HEK293 (cell line): ENCODE measurements at regions not wholly inside any gene's neighbourhood (a gene's known extent, or its start where the extent isn't known, plus 50 kb on each side); places are given as distances from the start of the nearest gene placed in this dataset.

ENCODE experiments used
- CTCF ChIA-PET: fragments of 350-600 bp; formaldehyde crosslinking; extraction: SDS; loops from one replicate; lab custom pipeline; 2021; ENCODE audit warnings: antibody characterized with exemption; lab: Yijun Ruan, JAX
- POLR2A ChIA-PET: fragments of 300-600 bp; formaldehyde crosslinking; extraction: SDS; loops from one replicate; lab custom pipeline; 2020; ENCODE audit warnings: antibody characterized with exemption, inconsistent platforms; lab: Yijun Ruan, JAX
- H3K27ac ChIP-seq: fragments of 200-500 bp; sonication (Bioruptor generic); 2 replicates; pipeline ENCODE4 v1.5.1; 2014; ENCODE audit warnings: low read depth, low read length, control low read depth, inconsistent platforms; ENCODE audit errors: extremely low read depth
- H3K36me3 ChIP-seq, 2 experiments: fragments of 200-500 bp in 1 of 2; sonication (Bioruptor generic) in 1 of 2; 1 replicate in 1 of 2; 2 replicates in 1 of 2; pipeline ENCODE4 v1.5.1; 2014 to 2017; ENCODE audit warnings: inconsistent platforms in 2 of 2, low read length in 2 of 2; ENCODE audit not compliant: control insufficient read depth in 2 of 2, insufficient read depth in 1 of 2
- H3K4me1 ChIP-seq: fragments of 200-500 bp; sonication (Bioruptor generic); 2 replicates; pipeline ENCODE4 v1.5.1; 2014; ENCODE audit warnings: mild to moderate bottlenecking, low read length, inconsistent platforms; ENCODE audit not compliant: control insufficient read depth, insufficient read depth
- H3K4me3 ChIP-seq: 2 replicates; pipeline ENCODE4 v1.5.1; 2011; ENCODE audit warnings: low read depth, mild to moderate bottlenecking, control low read depth, low read length, moderate library complexity
- H3K9me3 ChIP-seq: fragments of 200-500 bp; sonication (Bioruptor generic); 2 replicates; pipeline ENCODE4 v1.5.1; 2014; ENCODE audit warnings: low read depth, low read length, inconsistent platforms; ENCODE audit not compliant: control insufficient read depth, insufficient read depth
- GLI2 ChIP-seq: fragments of 450-650 bp; formaldehyde crosslinking; IDR thresholded peaks from 2 replicates; pipeline ENCODE4; 2017; ENCODE audit warnings: missing biosample characterization, missing genetic modification characterization, low read depth, borderline replicate concordance
- HOXC10 ChIP-seq: sonication (generic); formaldehyde crosslinking; IDR thresholded peaks from 2 replicates; pipeline ENCODE4 v1.8.1; 2023; ENCODE audit warnings: mild to moderate bottlenecking, missing genetic modification reagents
- ZNF112 ChIP-seq: fragments of 450-650 bp; formaldehyde crosslinking; IDR thresholded peaks from 2 replicates; pipeline ENCODE4 v1.5.0; 2017; ENCODE audit warnings: missing biosample characterization, missing genetic modification characterization
- ZNF140 ChIP-seq: fragments of 450-650 bp; formaldehyde crosslinking; IDR thresholded peaks from 2 replicates; pipeline ENCODE4 v1.5.1; 2016; ENCODE audit warnings: missing biosample characterization, missing genetic modification characterization
- ZNF16 ChIP-seq: fragments of 450-650 bp; formaldehyde crosslinking; IDR thresholded peaks from 2 replicates; pipeline ENCODE4 v1.5.1; 2016; ENCODE audit warnings: low read depth, missing biosample characterization, missing genetic modification characterization
- ZNF311 ChIP-seq: fragments of 450-650 bp; formaldehyde crosslinking; IDR thresholded peaks from 2 replicates; pipeline ENCODE4 v1.5.1; 2017; ENCODE audit warnings: missing biosample characterization, missing genetic modification characterization, borderline replicate concordance
- ZNF48 ChIP-seq: fragments of 450-650 bp; formaldehyde crosslinking; IDR thresholded peaks from 2 replicates; pipeline ENCODE4 v1.5.1; 2016; ENCODE audit warnings: missing biosample characterization, missing genetic modification characterization
- ZNF610 ChIP-seq: fragments of 450-650 bp; formaldehyde crosslinking; IDR thresholded peaks from 2 replicates; pipeline ENCODE4 v1.5.1; 2016; ENCODE audit warnings: missing biosample characterization, missing genetic modification characterization, borderline replicate concordance
- ZNF660 ChIP-seq: fragments of 450-650 bp; IDR thresholded peaks from 2 replicates; pipeline ENCODE4 v1.5.1; 2018; ENCODE audit warnings: missing biosample characterization, mild to moderate bottlenecking, missing genetic modification characterization
- ZNF677 ChIP-seq: fragments of 450-650 bp; IDR thresholded peaks from 2 replicates; pipeline ENCODE4 v1.5.0; 2018; ENCODE audit warnings: missing biosample characterization, mild to moderate bottlenecking, missing genetic modification characterization, moderate library complexity
- ZNF707 ChIP-seq: fragments of 450-650 bp; formaldehyde crosslinking; IDR thresholded peaks from 2 replicates; pipeline ENCODE4 v1.5.1; 2016; ENCODE audit warnings: missing biosample characterization, missing genetic modification characterization
- ZNF785 ChIP-seq: fragments of 450-650 bp; formaldehyde crosslinking; IDR thresholded peaks from 2 replicates; pipeline ENCODE4 v1.5.1; 2016; ENCODE audit warnings: missing biosample characterization, missing genetic modification characterization
- ZNF830 ChIP-seq: fragments of 450-650 bp; IDR thresholded peaks from 2 replicates; pipeline ENCODE4 v1.5.0; 2018; ENCODE audit warnings: missing biosample characterization, missing genetic modification characterization, low read depth, mild to moderate bottlenecking, moderate library complexity
- ZXDB ChIP-seq: fragments of 450-650 bp; formaldehyde crosslinking; IDR thresholded peaks from 2 replicates; pipeline ENCODE4 v1.5.1; 2016; ENCODE audit warnings: missing biosample characterization, missing genetic modification characterization
- TF ChIP-seq, protein P1 (sequence below): fragments of 450-650 bp; formaldehyde crosslinking; IDR thresholded peaks from 2 replicates; pipeline ENCODE4 v1.5.1; 2016; ENCODE audit warnings: missing biosample characterization, missing genetic modification characterization
- TF ChIP-seq, protein P2 (sequence below): fragments of 450-650 bp; formaldehyde crosslinking; IDR thresholded peaks from 2 replicates; pipeline ENCODE4 v1.5.1; 2016; ENCODE audit warnings: missing biosample characterization, missing genetic modification characterization, borderline replicate concordance
- TF ChIP-seq, protein P3 (sequence below): fragments of 450-650 bp; formaldehyde crosslinking; IDR thresholded peaks from 2 replicates; pipeline ENCODE4 v1.5.1; 2016; ENCODE audit warnings: missing biosample characterization, missing genetic modification characterization
- TF ChIP-seq, protein P4 (sequence below): sonication (generic); formaldehyde crosslinking; IDR thresholded peaks from 2 replicates; pipeline ENCODE4 v1.8.1; 2022; ENCODE audit warnings: mild to moderate bottlenecking, moderate library complexity, missing genetic modification reagents
- TF ChIP-seq, protein P5 (sequence below): fragments of 450-650 bp; formaldehyde crosslinking; IDR thresholded peaks from 2 replicates; pipeline ENCODE4 v1.5.1; 2016; ENCODE audit warnings: missing biosample characterization, missing genetic modification characterization

DNA sequence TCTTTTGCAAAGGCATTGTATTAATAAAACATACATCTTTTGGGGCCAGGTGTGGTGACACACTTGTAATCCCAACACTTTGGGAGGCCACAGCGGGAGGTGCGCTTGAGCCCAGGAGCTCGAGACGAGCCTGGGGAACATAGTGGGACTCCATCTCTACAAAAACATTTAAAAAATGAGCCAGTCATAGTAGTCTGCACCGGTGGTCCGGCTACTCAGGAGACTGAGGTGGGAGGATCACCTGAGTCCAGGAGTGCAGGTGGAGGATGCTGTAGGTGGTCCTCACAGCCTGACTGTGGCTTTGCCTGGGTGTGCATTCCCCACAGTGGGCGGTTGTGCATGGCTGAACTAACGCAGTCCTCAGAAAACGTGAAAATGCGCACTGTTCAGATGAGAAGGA lies 162.5 kb downstream of the DLL1 start (continued):
- no peak for TF ChIP-seq ZNF48 (tag by site-specific recombination)
- TF ChIP-seq, protein P1, sequence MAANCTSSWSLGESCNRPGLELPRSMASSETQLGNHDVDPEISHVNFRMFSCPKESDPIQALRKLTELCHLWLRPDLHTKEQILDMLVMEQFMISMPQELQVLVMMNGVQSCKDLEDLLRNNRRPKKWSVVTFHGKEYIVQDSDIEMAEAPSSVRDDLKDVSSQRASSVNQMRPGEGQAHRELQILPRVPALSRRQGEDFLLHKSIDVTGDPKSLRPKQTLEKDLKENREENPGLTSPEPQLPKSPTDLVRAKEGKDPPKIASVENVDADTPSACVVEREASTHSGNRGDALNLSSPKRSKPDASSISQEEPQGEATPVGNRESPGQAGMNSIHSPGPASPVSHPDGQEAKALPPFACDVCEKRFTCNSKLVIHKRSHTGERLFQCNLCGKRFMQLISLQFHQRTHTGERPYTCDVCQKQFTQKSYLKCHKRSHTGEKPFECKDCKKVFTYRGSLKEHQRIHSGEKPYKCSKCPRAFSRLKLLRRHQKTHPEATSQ (tag by site-specific recombination): no peak

DNA sequence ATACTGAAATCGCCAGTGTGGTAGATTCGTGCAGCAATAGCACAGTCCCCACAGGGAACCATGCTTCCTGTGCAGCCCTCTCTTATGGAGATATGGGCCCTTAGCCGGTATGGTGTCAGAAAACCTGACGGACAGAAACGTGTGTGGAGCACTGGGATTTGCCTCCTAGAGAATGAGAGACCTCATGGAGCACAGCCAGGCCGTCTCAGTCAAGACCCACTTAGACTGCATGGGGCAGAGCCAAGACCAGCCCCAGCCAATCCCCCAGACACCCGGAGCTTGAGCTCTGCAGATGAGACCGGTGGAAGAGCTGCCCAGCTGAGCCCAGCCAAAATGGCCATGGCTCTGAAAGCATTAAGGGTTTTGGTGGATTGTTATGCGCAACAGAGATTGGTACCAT lies 163.7 kb downstream of the DLL1 start:
- no peak overlapping the region for H3K4me3 ChIP-seq
- no peaks in the 10 kb centered on the region for H3K36me3 ChIP-seq
- TF ChIP-seq, protein P2, sequence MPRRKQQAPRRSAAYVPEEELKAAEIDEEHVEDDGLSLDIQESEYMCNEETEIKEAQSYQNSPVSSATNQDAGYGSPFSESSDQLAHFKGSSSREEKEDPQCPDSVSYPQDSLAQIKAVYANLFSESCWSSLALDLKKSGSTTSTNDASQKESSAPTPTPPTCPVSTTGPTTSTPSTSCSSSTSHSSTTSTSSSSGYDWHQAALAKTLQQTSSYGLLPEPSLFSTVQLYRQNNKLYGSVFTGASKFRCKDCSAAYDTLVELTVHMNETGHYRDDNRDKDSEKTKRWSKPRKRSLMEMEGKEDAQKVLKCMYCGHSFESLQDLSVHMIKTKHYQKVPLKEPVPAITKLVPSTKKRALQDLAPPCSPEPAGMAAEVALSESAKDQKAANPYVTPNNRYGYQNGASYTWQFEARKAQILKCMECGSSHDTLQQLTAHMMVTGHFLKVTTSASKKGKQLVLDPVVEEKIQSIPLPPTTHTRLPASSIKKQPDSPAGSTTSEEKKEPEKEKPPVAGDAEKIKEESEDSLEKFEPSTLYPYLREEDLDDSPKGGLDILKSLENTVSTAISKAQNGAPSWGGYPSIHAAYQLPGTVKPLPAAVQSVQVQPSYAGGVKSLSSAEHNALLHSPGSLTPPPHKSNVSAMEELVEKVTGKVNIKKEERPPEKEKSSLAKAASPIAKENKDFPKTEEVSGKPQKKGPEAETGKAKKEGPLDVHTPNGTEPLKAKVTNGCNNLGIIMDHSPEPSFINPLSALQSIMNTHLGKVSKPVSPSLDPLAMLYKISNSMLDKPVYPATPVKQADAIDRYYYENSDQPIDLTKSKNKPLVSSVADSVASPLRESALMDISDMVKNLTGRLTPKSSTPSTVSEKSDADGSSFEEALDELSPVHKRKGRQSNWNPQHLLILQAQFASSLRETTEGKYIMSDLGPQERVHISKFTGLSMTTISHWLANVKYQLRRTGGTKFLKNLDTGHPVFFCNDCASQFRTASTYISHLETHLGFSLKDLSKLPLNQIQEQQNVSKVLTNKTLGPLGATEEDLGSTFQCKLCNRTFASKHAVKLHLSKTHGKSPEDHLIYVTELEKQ: no peak
- TF ChIP-seq, protein P3, sequence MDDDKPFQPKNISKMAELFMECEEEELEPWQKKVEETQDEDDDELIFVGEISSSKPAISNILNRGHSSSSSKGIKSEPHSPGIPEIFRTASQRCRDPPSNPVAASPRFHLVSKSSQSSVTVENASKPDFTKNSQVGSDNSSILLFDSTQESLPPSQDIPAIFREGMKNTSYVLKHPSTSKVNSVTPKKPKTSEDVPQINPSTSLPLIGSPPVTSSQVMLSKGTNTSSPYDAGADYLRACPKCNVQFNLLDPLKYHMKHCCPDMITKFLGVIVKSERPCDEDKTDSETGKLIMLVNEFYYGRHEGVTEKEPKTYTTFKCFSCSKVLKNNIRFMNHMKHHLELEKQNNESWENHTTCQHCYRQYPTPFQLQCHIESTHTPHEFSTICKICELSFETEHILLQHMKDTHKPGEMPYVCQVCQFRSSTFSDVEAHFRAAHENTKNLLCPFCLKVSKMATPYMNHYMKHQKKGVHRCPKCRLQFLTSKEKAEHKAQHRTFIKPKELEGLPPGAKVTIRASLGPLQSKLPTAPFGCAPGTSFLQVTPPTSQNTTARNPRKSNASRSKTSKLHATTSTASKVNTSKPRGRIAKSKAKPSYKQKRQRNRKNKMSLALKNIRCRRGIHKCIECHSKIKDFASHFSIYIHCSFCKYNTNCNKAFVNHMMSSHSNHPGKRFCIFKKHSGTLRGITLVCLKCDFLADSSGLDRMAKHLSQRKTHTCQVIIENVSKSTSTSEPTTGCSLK (tag by site-specific recombination): no peak
- no peak for TF ChIP-seq ZNF830 (tag by site-specific recombination)
- no peak for TF ChIP-seq ZNF677
- no peak for TF ChIP-seq ZNF707 (tag by site-specific recombination)
- TF ChIP-seq ZNF140 (tag by site-specific recombination): no peak
- TF ChIP-seq ZXDB (tag by site-specific recombination): no peak
- TF ChIP-seq, protein P4, sequence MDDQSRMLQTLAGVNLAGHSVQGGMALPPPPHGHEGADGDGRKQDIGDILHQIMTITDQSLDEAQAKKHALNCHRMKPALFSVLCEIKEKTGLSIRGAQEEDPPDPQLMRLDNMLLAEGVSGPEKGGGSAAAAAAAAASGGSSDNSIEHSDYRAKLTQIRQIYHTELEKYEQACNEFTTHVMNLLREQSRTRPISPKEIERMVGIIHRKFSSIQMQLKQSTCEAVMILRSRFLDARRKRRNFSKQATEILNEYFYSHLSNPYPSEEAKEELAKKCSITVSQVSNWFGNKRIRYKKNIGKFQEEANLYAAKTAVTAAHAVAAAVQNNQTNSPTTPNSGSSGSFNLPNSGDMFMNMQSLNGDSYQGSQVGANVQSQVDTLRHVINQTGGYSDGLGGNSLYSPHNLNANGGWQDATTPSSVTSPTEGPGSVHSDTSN: no peak
- TF ChIP-seq ZNF112 (tag by site-specific recombination): no peak
- POLR2A ChIA-PET: no interaction called here
- H3K4me1 ChIP-seq: no peaks in the 10 kb centered on the region
- no peaks in the 10 kb centered on the region for H3K9me3 ChIP-seq
- H3K27ac ChIP-seq: no peak overlapping the region
- CTCF ChIA-PET: no interaction called here

DNA sequence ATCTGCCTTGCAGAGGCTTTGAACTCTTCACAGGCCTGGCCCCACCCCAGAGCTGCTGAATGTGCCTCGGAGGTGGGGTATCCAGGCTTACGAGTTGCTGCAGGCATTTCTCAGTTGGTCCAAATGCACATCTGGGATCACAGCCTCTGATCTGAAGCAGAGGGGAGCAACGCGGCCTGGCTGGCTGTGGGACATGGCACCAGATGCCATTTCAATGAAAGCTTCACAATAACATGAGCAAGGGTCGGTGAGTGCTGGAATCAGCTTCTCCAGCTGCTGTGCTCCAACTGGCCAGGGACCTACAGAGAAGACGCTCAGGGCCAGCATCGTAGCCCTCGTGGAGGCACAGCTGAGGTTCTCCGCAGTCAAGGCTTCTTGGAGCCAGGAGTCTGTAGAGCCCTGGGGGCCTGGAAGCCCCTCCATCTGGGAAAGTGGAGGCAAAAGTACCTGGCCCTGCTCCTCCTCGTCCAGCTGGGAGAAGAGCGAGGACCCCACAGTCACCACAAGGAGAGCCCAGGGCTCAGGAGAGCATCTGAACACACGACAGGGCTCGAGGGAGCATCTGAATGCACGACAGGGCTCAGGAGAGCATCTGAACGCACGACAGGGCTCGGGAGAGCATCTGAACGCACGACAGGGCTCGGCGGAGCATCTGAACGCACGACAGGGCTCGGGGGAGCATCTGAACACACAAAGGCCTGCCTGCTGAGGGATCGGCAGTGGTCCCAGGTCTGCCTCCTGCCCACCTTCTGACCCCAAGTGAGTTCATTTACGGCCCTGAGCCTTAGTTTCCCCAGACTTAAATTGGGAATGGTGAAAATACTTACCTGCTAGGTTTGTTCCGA lies 165.2 kb downstream of the DLL1 start:
- Histone ChIP-seq H3K9me3 (no peaks in the 10 kb centered on the region), H3K27ac (no peak overlapping the region)
- no peak for TF ChIP-seq ZNF311 (tag by site-specific recombination)
- no peak for TF ChIP-seq ZNF16 (tag by site-specific recombination)
- TF ChIP-seq, protein P5, sequence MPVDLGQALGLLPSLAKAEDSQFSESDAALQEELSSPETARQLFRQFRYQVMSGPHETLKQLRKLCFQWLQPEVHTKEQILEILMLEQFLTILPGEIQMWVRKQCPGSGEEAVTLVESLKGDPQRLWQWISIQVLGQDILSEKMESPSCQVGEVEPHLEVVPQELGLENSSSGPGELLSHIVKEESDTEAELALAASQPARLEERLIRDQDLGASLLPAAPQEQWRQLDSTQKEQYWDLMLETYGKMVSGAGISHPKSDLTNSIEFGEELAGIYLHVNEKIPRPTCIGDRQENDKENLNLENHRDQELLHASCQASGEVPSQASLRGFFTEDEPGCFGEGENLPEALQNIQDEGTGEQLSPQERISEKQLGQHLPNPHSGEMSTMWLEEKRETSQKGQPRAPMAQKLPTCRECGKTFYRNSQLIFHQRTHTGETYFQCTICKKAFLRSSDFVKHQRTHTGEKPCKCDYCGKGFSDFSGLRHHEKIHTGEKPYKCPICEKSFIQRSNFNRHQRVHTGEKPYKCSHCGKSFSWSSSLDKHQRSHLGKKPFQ: no peak
- TF ChIP-seq ZNF660: no peak
- no peak for TF ChIP-seq ZNF785 (tag by site-specific recombination)
- no peak for TF ChIP-seq ZNF610 (tag by site-specific recombination)
- no peak for TF ChIP-seq HOXC10
- no peak for TF ChIP-seq GLI2 (tag by site-specific recombination)
- TF ChIP-seq, all 188 proteins: peak for 0
- Histone ChIP-seq H3K36me3 (no peaks in the 10 kb centered on the region), H3K4me3 (no peak overlapping the region), H3K4me1 (no peaks in the 10 kb centered on the region)
- POLR2A ChIA-PET: no interaction called here
- CTCF ChIA-PET: interaction anchor here (1.2 kb wide), 1 partner anchor 391 kb away, joined by 3 read pairs; no protein-coding TSS in a partner anchor
